ENCODE measurements at regions not wholly inside any gene's neighbourhood (a gene's known extent, or its start where the extent isn't known, plus 50 kb on each side); places are given as distances from the start of the nearest gene placed in this dataset.

GRCh38 chr7:51705701-51706100, 389.1 kb upstream of the COBL start:
- TF ChIP-seq CTCF (IDR thresholded peaks at IDR 0.05) (no peak), POLR2A (IDR thresholded peaks at IDR 0.05; ENCODE audit: low read depth) (no peak), EP300 (IDR thresholded peaks at IDR 0.05) (no peak), POLR2AphosphoS5 (IDR thresholded peaks at IDR 0.05) (no peak)
